ENCODE measurements at regions not wholly inside any gene's neighbourhood (a gene's known extent, or its start where the extent isn't known, plus 50 kb on each side); places are given as distances from the start of the nearest gene placed in this dataset.
A peak's percentile ranks its signal among the peaks of the same experiment; 100 is the strongest.

GRCh38 chr2:2682700-2683342, 351.7 kb upstream of the MYT1L start:
- no peak overlapping the region for H3K4me3 ChIP-seq (ENCODE audit: low read depth, low read length)
- no peak for DNase-seq (ENCODE audit: low read depth)

GRCh38 chr2:2681711-2682251, 350.7 kb upstream of the MYT1L start:
- no peak overlapping the region for H3K4me3 ChIP-seq (ENCODE audit: low read depth, low read length)
- DNase-seq (ENCODE audit: low read depth) = no peak

GRCh38 chr2:2681085-2681484, 350.0 kb upstream of the MYT1L start:
- no peak overlapping the region for H3K4me3 ChIP-seq (ENCODE audit: low read depth, low read length)
- DNase-seq (ENCODE audit: low read depth) = no peak

- no peak for DNase-seq (ENCODE audit: low read depth)
- H3K4me3 ChIP-seq (ENCODE audit: low read depth, low read length) = no peak overlapping the region
These were observed 343.8 kb upstream of the MYT1L start for GRCh38 chr2:2674831-2675230.

GRCh38 chr2:2673406-2673805, 342.3 kb upstream of the MYT1L start:
- DNase-seq (ENCODE audit: low read depth) = no peak
- H3K4me3 ChIP-seq (ENCODE audit: low read depth, low read length) = no peak overlapping the region

GRCh38 chr2:2672249-2672648, 341.2 kb upstream of the MYT1L start:
- H3K4me3 ChIP-seq (ENCODE audit: low read depth, low read length) = no peak overlapping the region

GRCh38 chr2:2671826-2672225, 340.8 kb upstream of the MYT1L start:
- no peak overlapping the region for H3K4me3 ChIP-seq (ENCODE audit: low read depth, low read length)
- no peak for DNase-seq (ENCODE audit: low read depth)

More at GRCh38 chr2:2672249-2672648, 341.2 kb upstream of the MYT1L start:
- DNase-seq (ENCODE audit: low read depth) = no peak

GRCh38 chr2:2669316-2669715, 338.2 kb upstream of the MYT1L start:
- H3K4me3 ChIP-seq (ENCODE audit: low read depth, low read length) = no peak overlapping the region
- DNase-seq (ENCODE audit: low read depth) = no peak

GRCh38 chr2:2668681-2669265, 337.7 kb upstream of the MYT1L start:
- no peak overlapping the region for H3K4me3 ChIP-seq (ENCODE audit: low read depth, low read length)
- no peak for DNase-seq (ENCODE audit: low read depth)

GRCh38 chr2:2667690-2668089, 336.6 kb upstream of the MYT1L start:
- DNase-seq (ENCODE audit: low read depth) = no peak
- no peak overlapping the region for H3K4me3 ChIP-seq (ENCODE audit: low read depth, low read length)

- no peak for DNase-seq (ENCODE audit: low read depth)
These were observed 334.7 kb upstream of the MYT1L start for GRCh38 chr2:2665834-2666133.

GRCh38 chr2:2664989-2665833, 334.1 kb upstream of the MYT1L start:
- no peak overlapping the region for H3K4me3 ChIP-seq (ENCODE audit: low read depth, low read length)
- DNase-seq (ENCODE audit: low read depth) = peak; percentile 50

More at GRCh38 chr2:2665834-2666133, 334.7 kb upstream of the MYT1L start:
- H3K4me3 ChIP-seq (ENCODE audit: low read depth, low read length) = no peak overlapping the region

GRCh38 chr2:2663401-2664036, 332.4 kb upstream of the MYT1L start:
- no peak overlapping the region for H3K4me3 ChIP-seq (ENCODE audit: low read depth, low read length)
- DNase-seq (ENCODE audit: low read depth) = no peak

- no peak overlapping the region for H3K4me3 ChIP-seq (ENCODE audit: low read depth, low read length)
- DNase-seq (ENCODE audit: low read depth) = no peak
These were observed 331.8 kb upstream of the MYT1L start for GRCh38 chr2:2662847-2663356.

GRCh38 chr2:2662037-2662846, 331.2 kb upstream of the MYT1L start:
- no peak for DNase-seq (ENCODE audit: low read depth)
- no peak overlapping the region for H3K4me3 ChIP-seq (ENCODE audit: low read depth, low read length)

GRCh38 chr2:2660789-2661355, 329.8 kb upstream of the MYT1L start:
- no peak overlapping the region for H3K4me3 ChIP-seq (ENCODE audit: low read depth, low read length)
- no peak for DNase-seq (ENCODE audit: low read depth)

GRCh38 chr2:2657121-2657962, 326.3 kb upstream of the MYT1L start:
- DNase-seq (ENCODE audit: low read depth) = no peak
- H3K4me3 ChIP-seq (ENCODE audit: low read depth, low read length) = no peak overlapping the region
